Epithelial cell of proximal tubule (primary cell): ENCODE measurements at regions not wholly inside any gene's neighbourhood (a gene's known extent, or its start where the extent isn't known, plus 50 kb on each side); places are given as distances from the start of the nearest gene placed in this dataset.

Experiments
- DNase-seq: peaks from one replicate; pipeline ENCODE4 v3.0.0-alpha.2; 2011; ENCODE audit warnings: low read depth
- H3K4me3 ChIP-seq: 2 replicates; pipeline ENCODE4 v1.5.1; 2011; ENCODE audit warnings: low read depth, mild to moderate bottlenecking, low read length
- TF ChIP-seq, protein P1 (sequence below): conservative IDR thresholded peaks from 2 replicates; pipeline ENCODE4 v1.5.1; 2012; ENCODE audit warnings: low read depth, mild to moderate bottlenecking, low read length

- DNase-seq = no peak
- H3K4me3 ChIP-seq = no peak overlapping the region
- TF ChIP-seq, protein P1, sequence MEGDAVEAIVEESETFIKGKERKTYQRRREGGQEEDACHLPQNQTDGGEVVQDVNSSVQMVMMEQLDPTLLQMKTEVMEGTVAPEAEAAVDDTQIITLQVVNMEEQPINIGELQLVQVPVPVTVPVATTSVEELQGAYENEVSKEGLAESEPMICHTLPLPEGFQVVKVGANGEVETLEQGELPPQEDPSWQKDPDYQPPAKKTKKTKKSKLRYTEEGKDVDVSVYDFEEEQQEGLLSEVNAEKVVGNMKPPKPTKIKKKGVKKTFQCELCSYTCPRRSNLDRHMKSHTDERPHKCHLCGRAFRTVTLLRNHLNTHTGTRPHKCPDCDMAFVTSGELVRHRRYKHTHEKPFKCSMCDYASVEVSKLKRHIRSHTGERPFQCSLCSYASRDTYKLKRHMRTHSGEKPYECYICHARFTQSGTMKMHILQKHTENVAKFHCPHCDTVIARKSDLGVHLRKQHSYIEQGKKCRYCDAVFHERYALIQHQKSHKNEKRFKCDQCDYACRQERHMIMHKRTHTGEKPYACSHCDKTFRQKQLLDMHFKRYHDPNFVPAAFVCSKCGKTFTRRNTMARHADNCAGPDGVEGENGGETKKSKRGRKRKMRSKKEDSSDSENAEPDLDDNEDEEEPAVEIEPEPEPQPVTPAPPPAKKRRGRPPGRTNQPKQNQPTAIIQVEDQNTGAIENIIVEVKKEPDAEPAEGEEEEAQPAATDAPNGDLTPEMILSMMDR = no peak
These were observed 50.7 kb upstream of the MGAT5 start for GRCh38 chr2:134203175-134203574.
